Left ventricle myocardium inferior (tissue), 1 donor: ENCODE measurements at regions not wholly inside any gene's neighbourhood (a gene's known extent, or its start where the extent isn't known, plus 50 kb on each side); places are given as distances from the start of the nearest gene placed in this dataset.
A peak's percentile ranks its signal among the peaks of the same experiment; 100 is the strongest.

ENCODE experiments used
- DNase-seq: peaks from one replicate; pipeline ENCODE4 v3.0.0-alpha.2; 2020
- H3K27ac ChIP-seq: fragments of 200-600 bp; replicated peaks from 2 replicates; pipeline ENCODE4 v1.8.0; 2021
- H3K27me3 ChIP-seq: fragments of 200-600 bp; 2 replicates; pipeline ENCODE4 v1.8.0; 2021; ENCODE audit warnings: low read depth
- H3K36me3 ChIP-seq: fragments of 200-600 bp; 2 replicates; pipeline ENCODE4 v1.8.0; 2021
- H3K4me1 ChIP-seq: fragments of 200-600 bp; 2 replicates; pipeline ENCODE4 v1.8.0; 2021
- H3K4me3 ChIP-seq: fragments of 200-600 bp; 2 replicates; pipeline ENCODE4 v1.8.0; 2021; ENCODE audit warnings: mild to moderate bottlenecking, moderate library complexity
- H3K9me3 ChIP-seq: fragments of 200-600 bp; replicated peaks from 2 replicates; pipeline ENCODE4 v1.8.0; 2021
- CTCF ChIP-seq: fragments of 200-600 bp; IDR thresholded peaks from 2 replicates; pipeline ENCODE4 v1.8.0; 2021; ENCODE audit warnings: antibody characterized with exemption, mild to moderate bottlenecking, borderline replicate concordance
- intact Hi-C: fragments of 100-400 bp; cut with micrococcal nuclease; formaldehyde crosslinking; loops from one replicate; pipeline ENCODE4 v1.11.0; 2022
- donor health status: DM: no; HTN: yes; CAD: no; lungs with severe emphysema.

- H3K27ac ChIP-seq = peak overlapping the region; percentile 64
- no peak for TF ChIP-seq CTCF
- H3K36me3 ChIP-seq = no peaks in the 10 kb centered on the region
- intact Hi-C loops = no loop called here
- no peaks in the 10 kb centered on the region for H3K9me3 ChIP-seq
- DNase-seq = no peak
- no peak overlapping the region for H3K4me3 ChIP-seq
- H3K27me3 ChIP-seq = no peaks in the 10 kb centered on the region
- peaks cover 23% of the 10 kb centered on the region for H3K4me1 ChIP-seq
Observed at GRCh38 chr4:155616117-155616516, 50.5 kb upstream of the GUCY1A1 start.

GRCh38 chr4:155615081-155615887, 51.4 kb upstream of the GUCY1A1 start:
- Histone ChIP-seq H3K27ac (peak overlapping the region; percentile 64), H3K4me3 (no peak overlapping the region), H3K4me1 (peaks cover 23% of the 10 kb centered on the region), H3K9me3 (no peaks in the 10 kb centered on the region), H3K36me3 (no peaks in the 10 kb centered on the region), H3K27me3 (no peaks in the 10 kb centered on the region)
- intact Hi-C loops = no loop called here
- DNase-seq = no peak
- no peak for TF ChIP-seq CTCF

GRCh38 chr4:155614111-155614762, 52.4 kb upstream of the GUCY1A1 start:
- intact Hi-C loops = no loop called here
- H3K9me3 ChIP-seq = no peaks in the 10 kb centered on the region
- no peaks in the 10 kb centered on the region for H3K27me3 ChIP-seq
- H3K27ac ChIP-seq = peak overlapping the region; percentile 64
- peaks cover 28% of the 10 kb centered on the region for H3K4me1 ChIP-seq
- H3K4me3 ChIP-seq = no peak overlapping the region
- no peak for TF ChIP-seq CTCF
- H3K36me3 ChIP-seq = no peaks in the 10 kb centered on the region
- DNase-seq = no peak

GRCh38 chr4:155612074-155612473, 54.6 kb upstream of the GUCY1A1 start:
- Histone ChIP-seq H3K9me3 (no peaks in the 10 kb centered on the region), H3K27me3 (no peaks in the 10 kb centered on the region), H3K36me3 (no peaks in the 10 kb centered on the region), H3K27ac (no peak overlapping the region), H3K4me3 (no peak overlapping the region), H3K4me1 (peaks cover 30% of the 10 kb centered on the region)
- DNase-seq = no peak
- intact Hi-C loops = no loop called here
- no peak for TF ChIP-seq CTCF

GRCh38 chr4:155611501-155611900, 55.1 kb upstream of the GUCY1A1 start:
- Histone ChIP-seq H3K4me3 (no peak overlapping the region), H3K27ac (no peak overlapping the region), H3K9me3 (no peaks in the 10 kb centered on the region), H3K36me3 (no peaks in the 10 kb centered on the region), H3K4me1 (peaks cover 27% of the 10 kb centered on the region), H3K27me3 (no peaks in the 10 kb centered on the region)
- intact Hi-C loops = no loop called here
- no peak for DNase-seq
- TF ChIP-seq CTCF = no peak
